HepG2 (cell line): ENCODE measurements at regions not wholly inside any gene's neighbourhood (a gene's known extent, or its start where the extent isn't known, plus 50 kb on each side); places are given as distances from the start of the nearest gene placed in this dataset.
"Not testable (repeated sequence)": the region's sequence is repeated elsewhere in the genome, so short reads cannot be mapped to it uniquely, and the experiment has no call there.

Experiments used
- ATAC-seq: fragments of 200-7000 bp; cut with Tn5 transposase; 3 replicates; pipeline ENCODE4 v1.9.1; 2020; ENCODE audit warnings: mild to moderate bottlenecking, moderate library complexity
- BruUV-seq: library from RNA; stranded (reverse); fragments of 400-500 nt; replicated peaks from 2 replicates; lab custom pipeline; 2021; lab: Mats Ljungman, UMichigan
- CTCF ChIA-PET: fragments of 300-600 bp; formaldehyde crosslinking; extraction: SDS; loops from one replicate; lab custom pipeline; 2021; ENCODE audit warnings: low total read pairs, inconsistent platforms, low intra/inter-chr PET ratio; lab: Yijun Ruan, JAX
- POLR2A ChIA-PET: fragments of 350-600 bp; sonication (Branson Sonifier 250); formaldehyde crosslinking; loops from one replicate; lab custom pipeline; 2020; ENCODE audit warnings: antibody characterized with exemption, inconsistent platforms; lab: Yijun Ruan, JAX
- DNase-seq: peaks from one replicate; pipeline ENCODE4 v3.0.0-alpha.2; 2015; ENCODE audit warnings: low spot score
- FAIRE-seq: peaks from 3 replicates; lab custom pipeline; 2011; peaks lifted over from hg19 to GRCh38; lab: Jason Lieb, UNC
- H2AFZ ChIP-seq: one replicate; pipeline ENCODE4 v1.6.1; 2011; ENCODE audit warnings: low read length, inconsistent platforms
- H3K27ac ChIP-seq: fragments of 300-600 bp; 3 replicates; pipeline ENCODE4 v1.8.0; 2011; ENCODE audit warnings: mixed run types, mild to moderate bottlenecking, mixed read lengths, low read length, inconsistent platforms; ENCODE audit not compliant: insufficient read depth; ENCODE audit errors: extremely low read length
- H3K27me3 ChIP-seq, 2 experiments: fragments of 200-600 bp in 1 of 2; 2 replicates in 1 of 2; 3 replicates in 1 of 2; pipeline versions ENCODE4 v1.6.0 to v1.8.0; 2011; ENCODE audit warnings: low read length in 2 of 2, mild to moderate bottlenecking in 2 of 2, moderate library complexity in 2 of 2, inconsistent platforms in 1 of 2; ENCODE audit not compliant: insufficient read depth in 2 of 2, control insufficient read depth in 1 of 2
- H3K36me3 ChIP-seq, 2 experiments: fragments of 200-600 bp in 1 of 2; replicated peaks in 1 of 2; 2 replicates in 1 of 2; 3 replicates in 1 of 2; pipeline versions ENCODE4 v1.5.1 to v1.8.0; 2011; ENCODE audit warnings: low read length in 2 of 2, inconsistent platforms in 1 of 2; ENCODE audit not compliant: insufficient read depth in 2 of 2, control insufficient read depth in 1 of 2
- H3K4me1 ChIP-seq: 2 replicates; pipeline ENCODE4 v1.5.1; 2012; ENCODE audit warnings: low read length, inconsistent platforms; ENCODE audit not compliant: insufficient read depth
- H3K4me2 ChIP-seq: 2 replicates; pipeline ENCODE4 v1.6.0; 2011; ENCODE audit warnings: low read depth, low read length, inconsistent platforms
- H3K4me3 ChIP-seq, 3 experiments: fragments of 200-600 bp in 1 of 3; sonication (generic), shearing (Covaris generic) in 1 of 3; replicated peaks in 1 of 3; 2 replicates each; pipeline ENCODE4 v1.5.1; 2011 to 2016; ENCODE audit warnings: low read length in 3 of 3, inconsistent platforms in 2 of 3, low read depth in 2 of 3, mild to moderate bottlenecking in 2 of 3, control low read depth in 1 of 3, mixed read lengths in 1 of 3; ENCODE audit not compliant: insufficient read depth in 1 of 3
- H3K79me2 ChIP-seq: one replicate; pipeline ENCODE4 v1.6.1; 2011; ENCODE audit warnings: low read length, inconsistent platforms; ENCODE audit not compliant: insufficient read depth
- H3K9ac ChIP-seq: 2 replicates; pipeline ENCODE4 v1.6.0; 2011; ENCODE audit warnings: mild to moderate bottlenecking, low read depth, low read length, inconsistent platforms; ENCODE audit not compliant: insufficient read depth
- H3K9me3 ChIP-seq: 2 replicates; pipeline ENCODE4 v1.5.1; 2012; ENCODE audit warnings: mild to moderate bottlenecking, low read length
- H4K20me1 ChIP-seq: 2 replicates; pipeline ENCODE4 v1.6.0; 2011; ENCODE audit warnings: inconsistent platforms, mild to moderate bottlenecking, low read length, moderate library complexity; ENCODE audit not compliant: insufficient read depth
- CTCF ChIP-seq: sonication (generic); formaldehyde crosslinking; IDR thresholded peaks from 2 replicates; pipeline ENCODE4 v1.5.0; 2020; ENCODE audit warnings: mild to moderate bottlenecking, missing genetic modification reagents, moderate library complexity
- KDM2A ChIP-seq: sonication (generic); formaldehyde crosslinking; IDR thresholded peaks from 2 replicates; pipeline ENCODE4 v1.4.0; 2020; ENCODE audit warnings: low read depth, missing genetic modification reagents, borderline replicate concordance
- STAG1 ChIP-seq: sonication (generic); formaldehyde crosslinking; IDR thresholded peaks from 2 replicates; pipeline ENCODE4 v1.4.0; 2020; ENCODE audit warnings: missing genetic modification reagents
- WGBS: methylation state at CpG from one replicate; pipeline ENCODE4 v1.1.6; 2017; ENCODE audit warnings: low lambda C conversion rate; 5-methylcytosine and 5-hydroxymethylcytosine counted together
- in situ Hi-C: cut with HindIII; loops from 2 replicates; pipeline ENCODE4 v1.10.0; 2017; ENCODE audit warnings: low pct_unique_long_range_greater_than_20kb; ENCODE audit not compliant: extremely low pct_ligation_motif_present
- intact Hi-C: fragments of 100-400 bp; cut with micrococcal nuclease; formaldehyde crosslinking; loops from one replicate; pipeline ENCODE4 v1.10.0; 2022; ENCODE audit not compliant: unreplicated experiment

GRCh38 chr4:8961343-8961742 is 89.7 kb upstream of the HMX1 start:
- BruUV-seq, H2AFZ ChIP-seq, H3K27me3 ChIP-seq, H3K9ac ChIP-seq, ATAC-seq, intact Hi-C loops, H3K4me2 ChIP-seq, H3K27ac ChIP-seq, POLR2A ChIA-PET, H3K4me3 ChIP-seq, in situ Hi-C loops, H3K4me1 ChIP-seq, H3K79me2 ChIP-seq, H4K20me1 ChIP-seq, H3K9me3 ChIP-seq, FAIRE-seq, CTCF ChIA-PET, H3K36me3 ChIP-seq: not testable (repeated sequence)
- DNase-seq = peak; percentile 29
- WGBS = 3% methylated on average over 4 of the region's 11 CpGs
- 0 out of 2 replicates have a peak, but pooled peaks have one; percentile 27 for TF ChIP-seq KDM2A (CRISPR knock-in tag)
- peak; percentile 81 for TF ChIP-seq CTCF (CRISPR knock-in tag)
- TF ChIP-seq STAG1 = peak; percentile 64
- TF ChIP-seq, all 625 proteins: peak for 3; not testable (repeated sequence) for 622

- H3K4me3 ChIP-seq, ATAC-seq, BruUV-seq, H3K36me3 ChIP-seq, POLR2A ChIA-PET, H3K79me2 ChIP-seq, in situ Hi-C loops, DNase-seq, H3K4me1 ChIP-seq, H3K9ac ChIP-seq, H2AFZ ChIP-seq, H3K9me3 ChIP-seq, intact Hi-C loops, H4K20me1 ChIP-seq, CTCF ChIA-PET, H3K4me2 ChIP-seq, FAIRE-seq, H3K27ac ChIP-seq, H3K27me3 ChIP-seq: not testable (repeated sequence)
- 24% methylated on average over 15 of the region's 18 CpGs for WGBS
Observed at GRCh38 chr4:8959471-8959870, 87.8 kb upstream of the HMX1 start.

- BruUV-seq, H3K27me3 ChIP-seq, H3K79me2 ChIP-seq, H3K36me3 ChIP-seq, H4K20me1 ChIP-seq, H3K27ac ChIP-seq, H3K4me2 ChIP-seq, ATAC-seq, H3K4me3 ChIP-seq, H2AFZ ChIP-seq, DNase-seq, intact Hi-C loops, H3K9ac ChIP-seq, H3K4me1 ChIP-seq, in situ Hi-C loops, FAIRE-seq, H3K9me3 ChIP-seq, POLR2A ChIA-PET, CTCF ChIA-PET: not testable (repeated sequence)
- 54% methylated on average over 16 of the region's 16 CpGs for WGBS
Observed at GRCh38 chr4:8954001-8954400, 82.4 kb upstream of the HMX1 start.

- in situ Hi-C loops, H3K4me3 ChIP-seq, ATAC-seq: not testable (repeated sequence)
Observed at GRCh38 chr4:8952791-8953190, 81.2 kb upstream of the HMX1 start.

More at GRCh38 chr4:8952791-8953190, 81.2 kb upstream of the HMX1 start:
- H3K4me1 ChIP-seq, DNase-seq, H3K79me2 ChIP-seq, POLR2A ChIA-PET, H3K36me3 ChIP-seq, H3K27ac ChIP-seq, H3K27me3 ChIP-seq, FAIRE-seq, intact Hi-C loops, CTCF ChIA-PET, H3K9ac ChIP-seq, H3K4me2 ChIP-seq, H2AFZ ChIP-seq, BruUV-seq, H4K20me1 ChIP-seq, H3K9me3 ChIP-seq: not testable (repeated sequence)
- WGBS = 37% methylated on average over 12 of the region's 12 CpGs
